K562 (cell line): ENCODE measurements at regions not wholly inside any gene's neighbourhood (a gene's known extent, or its start where the extent isn't known, plus 50 kb on each side); places are given as distances from the start of the nearest gene placed in this dataset.

Source experiments
- ATAC-seq: fragments of 200-7000 bp; cut with Tn5 transposase; 3 replicates; pipeline ENCODE4 v1.9.1; 2020; ENCODE audit warnings: moderate library complexity
- BruUV-seq: library from RNA; stranded (reverse); fragments of 400-500 nt; replicated peaks from 2 replicates; lab custom pipeline; 2021; lab: Mats Ljungman, UMichigan
- CTCF ChIA-PET: fragments of 300-600 bp; formaldehyde crosslinking; extraction: SDS; loops from one replicate; lab custom pipeline; 2021; ENCODE audit warnings: low intra/inter-chr PET ratio; lab: Yijun Ruan, JAX
- POLR2A ChIA-PET: fragments of 300-600, 350-650 bp; sonication (Branson Sonifier 250); formaldehyde crosslinking; extraction: SDS; loops from one replicate; lab custom pipeline; 2021; ENCODE audit warnings: antibody characterized with exemption, inconsistent platforms; lab: Yijun Ruan, JAX
- DNase-seq, 4 experiments: peaks; one replicate each; pipeline versions ENCODE4 v3.0.0 to v3.0.0-alpha.2; 2011 to 2018; ENCODE audit warnings: low spot score in 3 of 4, mixed read lengths in 3 of 4; ENCODE audit errors: extremely low read depth in 1 of 4
- FAIRE-seq: peaks from 2 replicates; lab custom pipeline; 2011; peaks lifted over from hg19 to GRCh38; lab: Jason Lieb, UNC
- H2AFZ ChIP-seq: 2 replicates; pipeline ENCODE4 v1.6.0; 2011; ENCODE audit warnings: low read depth, low read length, control low read depth, inconsistent platforms
- H3K27ac ChIP-seq: fragments of 200-600 bp; 3 replicates; pipeline ENCODE4 v1.8.0; 2011; ENCODE audit warnings: low read depth, mild to moderate bottlenecking, control low read depth, inconsistent platforms, low read length, moderate library complexity, mixed read lengths; ENCODE audit errors: extremely low read depth
- H3K27me3 ChIP-seq, 2 experiments: fragments of 300-600 bp in 1 of 2; 2 replicates in 1 of 2; 3 replicates in 1 of 2; pipeline versions ENCODE4 v1.6.0 to v1.8.0; 2011; ENCODE audit warnings: inconsistent platforms in 2 of 2, low read length in 2 of 2, mild to moderate bottlenecking in 1 of 2, mixed read lengths in 1 of 2, moderate library complexity in 1 of 2; ENCODE audit not compliant: control insufficient read depth in 2 of 2, insufficient read depth in 2 of 2
- H3K36me3 ChIP-seq: fragments of 300-600 bp; 3 replicates; pipeline ENCODE4 v1.8.0; 2011; ENCODE audit warnings: mild to moderate bottlenecking, low read length, inconsistent platforms; ENCODE audit not compliant: control insufficient read depth, insufficient read depth
- H3K4me1 ChIP-seq, 2 experiments: fragments of 200-600 bp in 1 of 2; replicated peaks in 1 of 2; 2 replicates in 1 of 2; 3 replicates in 1 of 2; pipeline versions ENCODE4 v1.5.1 to v1.8.0; 2011; ENCODE audit warnings: inconsistent platforms in 2 of 2, low read length in 2 of 2, mild to moderate bottlenecking in 1 of 2, mixed read lengths in 1 of 2, moderate library complexity in 1 of 2; ENCODE audit not compliant: control insufficient read depth in 2 of 2, insufficient read depth in 2 of 2
- H3K4me2 ChIP-seq: 2 replicates; pipeline ENCODE4 v1.6.1; 2011; ENCODE audit warnings: low read length, control low read depth, inconsistent platforms, mixed read lengths; ENCODE audit not compliant: insufficient read depth
- H3K4me3 ChIP-seq: fragments of 200-600 bp; sonication (generic), shearing (Covaris generic); 2 replicates; pipeline ENCODE4 v1.5.1; 2016; ENCODE audit warnings: control low read depth, inconsistent platforms
- H3K79me2 ChIP-seq: fragments of 200-600 bp; 3 replicates; pipeline ENCODE4 v1.8.0; 2011; ENCODE audit warnings: low read length, inconsistent platforms; ENCODE audit not compliant: control insufficient read depth, insufficient read depth
- H3K9ac ChIP-seq, 2 experiments: 2 replicates each; pipeline versions ENCODE4 v1.6.0 to v1.6.1; 2011; ENCODE audit warnings: low read depth in 2 of 2, low read length in 2 of 2, control low read depth in 1 of 2, inconsistent platforms in 1 of 2, mild to moderate bottlenecking in 1 of 2, mixed read lengths in 1 of 2; ENCODE audit not compliant: insufficient read depth in 1 of 2
- H3K9me1 ChIP-seq: one replicate; pipeline ENCODE4 v1.6.0; 2011; ENCODE audit warnings: inconsistent platforms, mild to moderate bottlenecking, low read length, moderate library complexity; ENCODE audit not compliant: control insufficient read depth, insufficient read depth
- H3K9me3 ChIP-seq: replicated peaks from 2 replicates; pipeline ENCODE4 v1.5.1; 2011; ENCODE audit warnings: low read depth, low read length, inconsistent platforms; ENCODE audit not compliant: control insufficient read depth, insufficient read depth
- H4K20me1 ChIP-seq: replicated peaks from 2 replicates; pipeline ENCODE4 v1.6.1; 2011; ENCODE audit warnings: low read length, inconsistent platforms, mixed read lengths; ENCODE audit not compliant: control insufficient read depth, insufficient read depth
- DNMT1 ChIP-seq: fragments of 450-650 bp; IDR thresholded peaks from 2 replicates; pipeline ENCODE4 v1.6.1; 2016; ENCODE audit warnings: antibody characterized with exemption, mild to moderate bottlenecking
- GABPB1 ChIP-seq: sonication (generic); formaldehyde crosslinking; IDR thresholded peaks from 2 replicates; pipeline ENCODE4 v1.8.0; 2022; ENCODE audit warnings: mild to moderate bottlenecking, missing genetic modification reagents
- LARP7 ChIP-seq: fragments of 450-650 bp; IDR thresholded peaks from 2 replicates; pipeline ENCODE4 v1.6.1; 2016
- NFIC ChIP-seq: fragments of 450-650 bp; IDR thresholded peaks from 2 replicates; pipeline ENCODE4 v1.6.1; 2017; ENCODE audit warnings: mild to moderate bottlenecking, inconsistent platforms
- NR2C1 ChIP-seq, 2 experiments: fragments of 450-650 bp; IDR thresholded peaks; 2 replicates each; pipeline ENCODE4 v1.6.1; 2017; ENCODE audit warnings: mild to moderate bottlenecking in 2 of 2, antibody characterized with exemption in 1 of 2, inconsistent platforms in 1 of 2, missing compliant biosample characterization in 1 of 2, missing genetic modification characterization in 1 of 2
- STAT5A ChIP-seq: IDR thresholded peaks from 2 replicates; pipeline ENCODE4 v1.6.1; 2012; ENCODE audit warnings: low read length, inconsistent platforms, borderline replicate concordance
- STAT6 ChIP-seq: sonication (generic); formaldehyde crosslinking; IDR thresholded peaks from 2 replicates; pipeline ENCODE4 v1.8.1; 2023; ENCODE audit warnings: mild to moderate bottlenecking, missing genetic modification reagents
- ZNF143 ChIP-seq: sonication (generic); formaldehyde crosslinking; IDR thresholded peaks from 2 replicates; pipeline ENCODE4 v1.9.0; 2022; ENCODE audit warnings: mild to moderate bottlenecking, missing genetic modification reagents
- WGBS: fragments of 100-300 bp; shearing (Covaris generic); methylation state at CpG from one replicate; pipeline ENCODE4 v1.1.6; 2016; ENCODE audit warnings: low coverage, mixed read lengths; ENCODE audit not compliant: insufficient coverage; ENCODE audit errors: missing lambda C conversion rate; 5-methylcytosine and 5-hydroxymethylcytosine counted together
- in situ Hi-C: fragments of 300-500 bp; cut with MboI; formaldehyde crosslinking; loops from 4 replicates; pipeline ENCODE4 v1.15.0; 2018; ENCODE audit warnings: inconsistent platforms, mixed read lengths
- intact Hi-C: fragments of 100-400 bp; cut with micrococcal nuclease; formaldehyde crosslinking; loops from 2 replicates; pipeline ENCODE4 v1.14.2; 2022
- TF ChIP-seq, protein P1 (sequence below), 2 experiments: fragments of 450-650 bp in 1 of 2; sonication (generic) in 1 of 2; formaldehyde crosslinking in 1 of 2; IDR thresholded peaks in 1 of 2; conservative IDR thresholded peaks in 1 of 2; 2 replicates each; pipeline versions ENCODE4 v1.6.1 to v1.8.1; 2016 to 2023; ENCODE audit warnings: mild to moderate bottlenecking in 2 of 2, moderate library complexity in 2 of 2, inconsistent platforms in 1 of 2, missing genetic modification reagents in 1 of 2
- TF ChIP-seq, protein P2 (sequence below), 2 experiments: IDR thresholded peaks; 2 replicates each; pipeline ENCODE4 v1.6.1; 2011; ENCODE audit warnings: borderline replicate concordance in 1 of 2, control low read depth in 1 of 2, low read depth in 1 of 2, low read length in 1 of 2, mild to moderate bottlenecking in 1 of 2, mixed read lengths in 1 of 2, moderate library complexity in 1 of 2; ENCODE audit not compliant: insufficient read depth in 1 of 2, insufficient read length in 1 of 2, poor library complexity in 1 of 2, severe bottlenecking in 1 of 2; ENCODE audit errors: extremely low read depth in 1 of 2
- TF ChIP-seq, protein P3 (sequence below): fragments of 450-650 bp; IDR thresholded peaks from 2 replicates; pipeline ENCODE4 v1.6.1; 2016; ENCODE audit warnings: antibody characterized with exemption

- TF ChIP-seq STAT5A: no peak
Measured at GRCh38 chr6:109897025-109897424, 81.1 kb upstream of the GPR6 start (continued).

- peaks cover 0 to 10% of the 10 kb centered on the region in 2 experiments; a peak in 3 of 5 replicates for H3K27me3 ChIP-seq
- H3K9me1 ChIP-seq: no peaks in the 10 kb centered on the region
- CTCF ChIA-PET: no interaction called here
- no peaks in the 10 kb centered on the region for H3K79me2 ChIP-seq
- H3K36me3 ChIP-seq: no peaks in the 10 kb centered on the region
- no peaks in the 10 kb centered on the region for H4K20me1 ChIP-seq
- no peak overlapping the region for H3K4me3 ChIP-seq
- 3% methylated on average over 2 of the region's 2 CpGs for WGBS
- no peak for ATAC-seq
- POLR2A ChIA-PET: interaction anchor here (0.6 kb wide), 1 partner anchor 19 kb away, joined by 5 read pairs; no protein-coding TSS in a partner anchor
- in situ Hi-C loops: no loop called here
- H2AFZ ChIP-seq: no peak overlapping the region
- no peak for FAIRE-seq
- no TSS peak for BruUV-seq
- no peaks in the 10 kb centered on the region for H3K9me3 ChIP-seq
- no peak overlapping the region for H3K27ac ChIP-seq
- no peak for DNase-seq
- H3K4me1 ChIP-seq: no peaks in the 10 kb centered on the region
- no peak overlapping the region for H3K4me2 ChIP-seq
- intact Hi-C loops: loop anchor here (10.0 kb wide), 1 partner anchor 137 kb away; no protein-coding TSS in a partner anchor
- H3K9ac ChIP-seq: no peak overlapping the region
- TF ChIP-seq, protein P1, sequence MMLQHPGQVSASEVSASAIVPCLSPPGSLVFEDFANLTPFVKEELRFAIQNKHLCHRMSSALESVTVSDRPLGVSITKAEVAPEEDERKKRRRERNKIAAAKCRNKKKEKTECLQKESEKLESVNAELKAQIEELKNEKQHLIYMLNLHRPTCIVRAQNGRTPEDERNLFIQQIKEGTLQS (IDR thresholded peaks at IDR 0.05): no peak
- TF ChIP-seq, protein P1 (CRISPR knock-in tag; conservative IDR thresholded peaks at IDR 0.05): no peak
- TF ChIP-seq, protein P2, sequence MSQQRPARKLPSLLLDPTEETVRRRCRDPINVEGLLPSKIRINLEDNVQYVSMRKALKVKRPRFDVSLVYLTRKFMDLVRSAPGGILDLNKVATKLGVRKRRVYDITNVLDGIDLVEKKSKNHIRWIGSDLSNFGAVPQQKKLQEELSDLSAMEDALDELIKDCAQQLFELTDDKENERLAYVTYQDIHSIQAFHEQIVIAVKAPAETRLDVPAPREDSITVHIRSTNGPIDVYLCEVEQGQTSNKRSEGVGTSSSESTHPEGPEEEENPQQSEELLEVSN (IDR thresholded peaks at IDR 0.05; ENCODE audit: borderline replicate concordance in 1 of 2, extremely low read depth in 1 of 2, insufficient read depth in 1 of 2, insufficient read length in 1 of 2, low read depth in 1 of 2, low read length in 1 of 2, poor library complexity in 1 of 2, severe bottlenecking in 1 of 2): no peak
- TF ChIP-seq DNMT1 (no peak), NFIC (no peak), ZNF143 (no peak), GABPB1 (CRISPR knock-in tag) (no peak), LARP7 (no peak), NR2C1 (IDR thresholded peaks at IDR 0.05) (no peak), NR2C1 (tag; IDR thresholded peaks at IDR 0.05) (no peak), STAT6 (no peak)
- TF ChIP-seq, protein P3, sequence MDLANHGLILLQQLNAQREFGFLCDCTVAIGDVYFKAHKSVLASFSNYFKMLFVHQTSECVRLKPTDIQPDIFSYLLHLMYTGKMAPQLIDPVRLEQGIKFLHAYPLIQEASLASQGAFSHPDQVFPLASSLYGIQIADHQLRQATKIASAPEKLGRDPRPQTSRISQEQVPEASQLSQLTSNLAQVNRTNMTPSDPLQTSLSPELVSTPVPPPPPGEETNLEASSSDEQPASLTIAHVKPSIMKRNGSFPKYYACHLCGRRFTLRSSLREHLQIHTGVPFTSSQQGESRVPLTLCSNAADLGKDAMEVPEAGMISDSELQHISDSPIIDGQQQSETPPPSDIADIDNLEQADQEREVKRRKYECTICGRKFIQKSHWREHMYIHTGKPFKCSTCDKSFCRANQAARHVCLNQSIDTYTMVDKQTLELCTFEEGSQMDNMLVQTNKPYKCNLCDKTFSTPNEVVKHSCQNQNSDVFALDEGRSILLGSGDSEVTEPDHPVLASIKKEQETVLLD: no peak
Measured at GRCh38 chr6:109897561-109898080, 80.5 kb upstream of the GPR6 start.
